ENCODE measurements at regions not wholly inside any gene's neighbourhood (a gene's known extent, or its start where the extent isn't known, plus 50 kb on each side); places are given as distances from the start of the nearest gene placed in this dataset.

GRCh38 chr14:97055355-97055754 is 258.2 kb downstream of the VRK1 start:
- no peak for DNase-seq (ENCODE audit: low spot score in 2 of 2)
- no peak overlapping the region for H3K4me3 ChIP-seq
- no peak overlapping the region for H3K27ac ChIP-seq
- WGBS, 2 donors: 61 to 63% methylated on average over 9 of the region's 9 CpGs
- H3K9me3 ChIP-seq: peaks cover 0 to 5% (median 0%) of the 10 kb centered on the region in 4 donors
- no peaks in the 10 kb centered on the region for H3K36me3 ChIP-seq
- TF ChIP-seq POLR2A (IDR thresholded peaks at IDR 0.05) (no peak), EP300 (IDR thresholded peaks at IDR 0.05) (no peak), CTCF (IDR thresholded peaks at IDR 0.05) (no peak)
- no peaks in the 10 kb centered on the region for H3K27me3 ChIP-seq
- H3K4me1 ChIP-seq: no peaks in the 10 kb centered on the region

- TF ChIP-seq EP300 (IDR thresholded peaks at IDR 0.05): no peak
- DNase-seq (ENCODE audit: low spot score in 2 of 2): no peak
- WGBS, 2 donors: 50 to 55% methylated on average over 6 of the region's 6 CpGs
- no peak overlapping the region for H3K4me3 ChIP-seq
- no peaks in the 10 kb centered on the region for H3K4me1 ChIP-seq
- peaks cover 0 to 2% (median 0%) of the 10 kb centered on the region in 4 donors for H3K9me3 ChIP-seq
- no peaks in the 10 kb centered on the region for H3K27me3 ChIP-seq
- H3K27ac ChIP-seq: no peak overlapping the region
- no peaks in the 10 kb centered on the region for H3K36me3 ChIP-seq
These were observed 258.9 kb downstream of the VRK1 start for GRCh38 chr14:97056086-97056485.

- no peak overlapping the region for H3K4me3 ChIP-seq
- H3K27me3 ChIP-seq: no peaks in the 10 kb centered on the region
- H3K27ac ChIP-seq: no peak overlapping the region
- no peak for DNase-seq (ENCODE audit: low spot score in 2 of 2)
- no peaks in the 10 kb centered on the region for H3K4me1 ChIP-seq
- H3K9me3 ChIP-seq: no peaks in the 10 kb centered on the region
- 72 to 76% methylated on average over 16 of the region's 16 CpGs for WGBS, 2 donors
- H3K36me3 ChIP-seq: no peaks in the 10 kb centered on the region
- TF ChIP-seq CTCF (IDR thresholded peaks at IDR 0.05) (no peak), POLR2A (IDR thresholded peaks at IDR 0.05) (no peak), EP300 (IDR thresholded peaks at IDR 0.05) (no peak)
These were observed 260.3 kb downstream of the VRK1 start for GRCh38 chr14:97057238-97058073.

DNA sequence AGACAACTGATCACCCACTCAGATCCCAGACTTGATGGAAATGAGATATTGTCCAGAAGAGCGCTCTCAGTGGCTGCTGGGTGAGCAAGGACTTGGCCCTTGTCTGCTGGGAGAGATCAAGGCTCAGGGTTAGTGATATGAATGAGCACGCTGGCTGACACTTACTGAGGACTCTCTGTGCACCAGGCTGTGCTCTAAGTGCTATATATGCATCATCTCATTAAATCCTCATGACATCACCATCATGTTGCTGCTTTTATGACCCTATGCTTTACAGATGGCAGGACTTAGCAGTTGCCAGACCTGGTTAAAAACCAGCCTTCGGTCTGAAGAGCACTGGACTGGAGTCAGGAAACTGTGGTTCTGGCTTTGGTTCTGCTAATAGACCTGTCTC is 260.9 kb downstream of the VRK1 start:
- no peaks in the 10 kb centered on the region for H3K9me3 ChIP-seq
- no peaks in the 10 kb centered on the region for H3K36me3 ChIP-seq
- H3K27me3 ChIP-seq: no peaks in the 10 kb centered on the region
- no peak for DNase-seq (ENCODE audit: low spot score in 2 of 2)
- H3K4me1 ChIP-seq: no peaks in the 10 kb centered on the region
- no peak overlapping the region for H3K4me3 ChIP-seq
- H3K27ac ChIP-seq: no peak overlapping the region
- 58 to 69% methylated on average over 3 of the region's 3 CpGs for WGBS, 2 donors
- TF ChIP-seq POLR2A (IDR thresholded peaks at IDR 0.05) (no peak), EP300 (IDR thresholded peaks at IDR 0.05) (no peak), CTCF (IDR thresholded peaks at IDR 0.05) (no peak)

DNA sequence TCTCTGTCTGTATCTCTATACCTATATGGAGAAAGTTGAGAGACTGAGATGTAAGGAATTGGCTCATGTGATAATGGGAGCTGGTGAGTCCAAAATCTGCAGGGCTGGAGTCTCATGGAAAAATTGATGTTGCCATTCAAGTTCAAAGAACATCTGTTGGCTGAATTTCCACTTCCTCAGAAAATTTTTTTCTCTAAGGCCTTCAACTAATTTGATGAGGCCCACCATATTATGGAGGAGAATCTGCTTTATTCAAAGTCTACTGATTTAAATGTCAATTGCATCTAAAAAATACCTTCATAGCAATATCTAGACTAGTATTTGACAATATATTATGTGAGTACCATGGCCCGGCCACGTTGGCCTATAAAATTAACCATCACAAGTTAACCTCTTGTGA is 261.4 kb downstream of the VRK1 start:
- Histone ChIP-seq H3K9me3 (no peaks in the 10 kb centered on the region), H3K27me3 (no peaks in the 10 kb centered on the region), H3K4me1 (no peaks in the 10 kb centered on the region), H3K36me3 (no peaks in the 10 kb centered on the region), H3K27ac (no peak overlapping the region), H3K4me3 (no peak overlapping the region)
- no peak for DNase-seq (ENCODE audit: low spot score in 2 of 2)
- TF ChIP-seq CTCF (IDR thresholded peaks at IDR 0.05): no peak
- no peak for TF ChIP-seq POLR2A (IDR thresholded peaks at IDR 0.05)
- TF ChIP-seq EP300 (IDR thresholded peaks at IDR 0.05): no peak
- WGBS, 2 donors: 56 to 79% methylated on average over 2 of the region's 2 CpGs
